ENCODE measurements at regions not wholly inside any gene's neighbourhood (a gene's known extent, or its start where the extent isn't known, plus 50 kb on each side); places are given as distances from the start of the nearest gene placed in this dataset.

- Histone ChIP-seq H3K4me2 (ENCODE audit: low read depth, low read length) (no peak overlapping the region), H3K79me2 (ENCODE audit: insufficient read depth, low read length) (no peaks in the 10 kb centered on the region), H3K9me3 (ENCODE audit: low read length) (no peaks in the 10 kb centered on the region), H3K4me3 (replicated peaks in 1 of 3; ENCODE audit: insufficient read depth in 1 of 3, low read depth in 2 of 3, low read length in 3 of 3) (no peak overlapping the region), H4K20me1 (ENCODE audit: insufficient read depth, low read length) (no peaks in the 10 kb centered on the region), H3K36me3 (replicated peaks in 1 of 2; ENCODE audit: control insufficient read depth in 1 of 2, insufficient read depth in 2 of 2, low read length in 2 of 2) (no peaks in the 10 kb centered on the region), H3K4me1 (ENCODE audit: insufficient read depth, low read length) (peaks cover 28% of the 10 kb centered on the region), H3K27ac (ENCODE audit: extremely low read length, insufficient read depth, low read length) (no peak overlapping the region), H3K9ac (ENCODE audit: insufficient read depth, low read depth, low read length) (no peak overlapping the region), H2AFZ (ENCODE audit: low read length) (no peak overlapping the region), H3K27me3 (ENCODE audit: control insufficient read depth in 1 of 2, insufficient read depth in 2 of 2, low read length in 2 of 2) (no peaks in the 10 kb centered on the region)
- ATAC-seq = no peak
- intact Hi-C loops (cut with micrococcal nuclease; ENCODE audit: unreplicated experiment) (no loop called here), in situ Hi-C loops (cut with HindIII; ENCODE audit: extremely low pct_ligation_motif_present, low pct_unique_long_range_greater_than_20kb) (no loop called here)
- BruUV-seq (replicated peaks) = no TSS peak
- TF ChIP-seq AGO1 (IDR thresholded peaks at IDR 0.05; ENCODE audit: low read depth, low read length, poor library complexity, severe bottlenecking) (no peak), REST (IDR thresholded peaks at IDR 0.05; ENCODE audit: borderline replicate concordance in 1 of 2, low read depth in 1 of 2, low read length in 2 of 2) (peak in 1 of 2 experiments; percentile 47; a peak in 1 of 4 replicates), ZFP90 (CRISPR knock-in tag; IDR thresholded peaks at IDR 0.05; ENCODE audit: borderline replicate concordance) (no peak), PTBP1 (IDR thresholded peaks at IDR 0.05; ENCODE audit: low read depth, low read length, poor library complexity, severe bottlenecking) (no peak)
- FAIRE-seq = no peak
- WGBS (ENCODE audit: low lambda C conversion rate) = 41% methylated on average over 9 of the region's 9 CpGs
- ChIA-PET POLR2A (no interaction called here), CTCF (ENCODE audit: low intra/inter-chr PET ratio, low total read pairs) (no interaction called here)
- no peak for DNase-seq (ENCODE audit: low spot score)
Measured at GRCh38 chr1:230569201-230569600, 73.1 kb upstream of the COG2 start.

- Histone ChIP-seq H2AFZ (ENCODE audit: low read length) (no peak overlapping the region), H3K9me3 (ENCODE audit: low read length) (no peaks in the 10 kb centered on the region), H3K36me3 (replicated peaks in 1 of 2; ENCODE audit: control insufficient read depth in 1 of 2, insufficient read depth in 2 of 2, low read length in 2 of 2) (no peaks in the 10 kb centered on the region), H3K27me3 (ENCODE audit: control insufficient read depth in 1 of 2, insufficient read depth in 2 of 2, low read length in 2 of 2) (no peaks in the 10 kb centered on the region), H3K27ac (ENCODE audit: extremely low read length, insufficient read depth, low read length) (no peak overlapping the region), H3K4me2 (ENCODE audit: low read depth, low read length) (no peak overlapping the region), H4K20me1 (ENCODE audit: insufficient read depth, low read length) (no peaks in the 10 kb centered on the region), H3K79me2 (ENCODE audit: insufficient read depth, low read length) (no peaks in the 10 kb centered on the region), H3K4me1 (ENCODE audit: insufficient read depth, low read length) (peaks cover 28% of the 10 kb centered on the region), H3K4me3 (replicated peaks in 1 of 3; ENCODE audit: insufficient read depth in 1 of 3, low read depth in 2 of 3, low read length in 3 of 3) (no peak overlapping the region), H3K9ac (ENCODE audit: insufficient read depth, low read depth, low read length) (no peak overlapping the region)
- ChIA-PET CTCF (ENCODE audit: low intra/inter-chr PET ratio, low total read pairs) (no interaction called here), POLR2A (no interaction called here)
- in situ Hi-C loops (cut with HindIII; ENCODE audit: extremely low pct_ligation_motif_present, low pct_unique_long_range_greater_than_20kb) = no loop called here
- WGBS (ENCODE audit: low lambda C conversion rate) = 5% methylated on average over 4 of the region's 4 CpGs
- BruUV-seq (replicated peaks) = no TSS peak
- TF ChIP-seq ZNF646 (CRISPR knock-in tag; IDR thresholded peaks at IDR 0.05) (no peak), ZNF780A (CRISPR knock-in tag; IDR thresholded peaks at IDR 0.05) (no peak), SPEN (CRISPR knock-in tag; IDR thresholded peaks at IDR 0.05; ENCODE audit: low read depth) (no peak)
- FAIRE-seq (no peak), ATAC-seq (no peak), DNase-seq (ENCODE audit: low spot score) (no peak)
- intact Hi-C loops (cut with micrococcal nuclease; ENCODE audit: unreplicated experiment) = no loop called here
Measured at GRCh38 chr1:230568676-230569075, 73.6 kb upstream of the COG2 start.

Measured in HepG2 (cell line).